Type B pancreatic cell (in vitro differentiated cells): ENCODE measurements at regions not wholly inside any gene's neighbourhood (a gene's known extent, or its start where the extent isn't known, plus 50 kb on each side); places are given as distances from the start of the nearest gene placed in this dataset.

ENCODE experiments used
- DNase-seq: peaks from one replicate; pipeline ENCODE4 v3.0.0; 2021; ENCODE audit warnings: mixed read lengths; ENCODE audit not compliant: unreplicated experiment; ENCODE audit errors: extremely low spot score
- H3K27ac Mint-ChIP-seq: 2 replicates; pipeline ENCODE4 v1.8.0; 2021; ENCODE audit warnings: mild to moderate bottlenecking, mixed read lengths
- H3K27me3 Mint-ChIP-seq: 2 replicates; pipeline ENCODE4 v1.8.0; 2021; ENCODE audit warnings: mixed read lengths
- H3K36me3 Mint-ChIP-seq: 2 replicates; pipeline ENCODE4 v1.8.0; 2021; ENCODE audit warnings: mixed read lengths
- H3K4me1 Mint-ChIP-seq: one replicate; pipeline ENCODE4 v1.8.0; 2021; ENCODE audit warnings: mixed read lengths; ENCODE audit not compliant: unreplicated experiment
- H3K4me3 Mint-ChIP-seq: 2 replicates; pipeline ENCODE4 v1.8.0; 2021; ENCODE audit warnings: mild to moderate bottlenecking, mixed read lengths
- H3K9me3 Mint-ChIP-seq: 2 replicates; pipeline ENCODE4 v1.8.0; 2021; ENCODE audit warnings: mixed read lengths
- TF ChIP-seq, protein P1 (sequence below): fragments of 200-600 bp; sonication (generic); conservative IDR thresholded peaks from 2 replicates; pipeline ENCODE4 v1.5.0; 2021; ENCODE audit warnings: antibody characterized with exemption, mild to moderate bottlenecking

GRCh38 chr2:54385271-54385670 lies 70.9 kb upstream of the SPTBN1 start:
- Mint-ChIP-seq H3K36me3 (no peaks in the 10 kb centered on the region), H3K9me3 (no peaks in the 10 kb centered on the region), H3K27me3 (no peaks in the 10 kb centered on the region), H3K4me3 (no peak overlapping the region), H3K4me1 (peaks cover 25% of the 10 kb centered on the region), H3K27ac (no peak overlapping the region)
- DNase-seq: no peak
- TF ChIP-seq, protein P1, sequence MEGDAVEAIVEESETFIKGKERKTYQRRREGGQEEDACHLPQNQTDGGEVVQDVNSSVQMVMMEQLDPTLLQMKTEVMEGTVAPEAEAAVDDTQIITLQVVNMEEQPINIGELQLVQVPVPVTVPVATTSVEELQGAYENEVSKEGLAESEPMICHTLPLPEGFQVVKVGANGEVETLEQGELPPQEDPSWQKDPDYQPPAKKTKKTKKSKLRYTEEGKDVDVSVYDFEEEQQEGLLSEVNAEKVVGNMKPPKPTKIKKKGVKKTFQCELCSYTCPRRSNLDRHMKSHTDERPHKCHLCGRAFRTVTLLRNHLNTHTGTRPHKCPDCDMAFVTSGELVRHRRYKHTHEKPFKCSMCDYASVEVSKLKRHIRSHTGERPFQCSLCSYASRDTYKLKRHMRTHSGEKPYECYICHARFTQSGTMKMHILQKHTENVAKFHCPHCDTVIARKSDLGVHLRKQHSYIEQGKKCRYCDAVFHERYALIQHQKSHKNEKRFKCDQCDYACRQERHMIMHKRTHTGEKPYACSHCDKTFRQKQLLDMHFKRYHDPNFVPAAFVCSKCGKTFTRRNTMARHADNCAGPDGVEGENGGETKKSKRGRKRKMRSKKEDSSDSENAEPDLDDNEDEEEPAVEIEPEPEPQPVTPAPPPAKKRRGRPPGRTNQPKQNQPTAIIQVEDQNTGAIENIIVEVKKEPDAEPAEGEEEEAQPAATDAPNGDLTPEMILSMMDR: no peak

DNA sequence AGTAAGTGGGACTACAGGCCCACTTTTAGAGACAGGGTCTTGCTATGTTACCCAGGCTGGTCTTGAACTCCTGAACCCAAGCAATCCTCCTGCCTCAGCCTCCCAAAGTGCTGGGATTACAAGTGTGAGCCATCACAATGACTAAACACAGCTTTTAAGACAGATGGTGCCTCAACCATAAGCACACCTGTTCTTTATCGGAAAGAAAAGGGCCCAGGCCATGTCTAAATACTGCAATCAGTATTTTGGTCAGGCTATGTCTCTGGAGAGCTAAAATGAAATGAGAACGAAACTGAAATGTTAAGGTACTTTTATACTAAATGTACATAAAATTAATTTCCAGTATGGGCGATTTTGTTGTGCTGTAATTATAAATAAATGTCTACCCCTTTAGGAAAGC lies 69.5 kb upstream of the SPTBN1 start:
- Mint-ChIP-seq H3K27me3 (no peaks in the 10 kb centered on the region), H3K27ac (no peak overlapping the region)
- DNase-seq: no peak

DNA sequence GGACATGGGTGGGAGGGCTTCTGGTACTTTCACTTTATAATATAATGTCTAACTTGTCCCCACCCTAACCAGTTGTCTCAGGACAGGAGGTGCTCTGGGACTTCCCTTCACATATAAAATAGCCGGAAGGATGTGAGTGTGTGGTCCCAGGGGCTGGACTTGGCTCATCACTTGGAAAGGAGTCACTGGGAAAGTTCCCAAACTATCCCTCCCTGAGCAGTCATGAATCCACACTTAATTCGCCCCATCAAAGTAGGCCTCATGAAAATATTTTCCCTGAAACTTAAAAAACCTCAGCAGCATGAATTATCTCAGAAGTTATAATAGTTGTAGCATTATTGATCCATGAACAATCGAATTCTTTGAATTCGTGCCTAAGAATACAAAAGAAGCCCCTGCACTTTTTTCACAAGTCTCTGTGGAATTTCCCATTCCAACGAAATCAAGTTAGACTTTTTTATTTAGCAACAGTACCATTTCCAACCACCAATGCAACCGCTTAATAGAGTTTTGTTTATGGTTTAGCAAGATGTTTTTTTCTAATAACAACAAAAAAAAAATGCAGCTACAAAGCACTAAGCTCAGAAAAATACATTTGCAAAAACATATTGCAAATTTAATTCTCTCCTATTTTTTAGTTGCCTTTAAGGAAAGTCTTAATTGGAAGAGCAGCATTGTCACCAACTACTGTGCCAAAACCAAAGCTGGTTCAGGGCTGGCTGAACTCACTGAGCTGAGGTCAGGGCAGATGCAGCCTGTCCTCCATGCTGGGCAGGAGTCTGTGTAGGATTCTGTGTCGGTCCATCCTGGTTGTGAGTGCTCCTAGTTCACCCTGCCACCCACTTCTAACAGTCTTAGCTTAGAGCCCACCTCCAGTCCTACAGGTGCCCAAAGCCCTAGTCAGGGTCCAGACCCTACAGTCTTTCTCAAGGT lies 68.8 kb upstream of the SPTBN1 start:
- H3K9me3 Mint-ChIP-seq: no peaks in the 10 kb centered on the region
- no peaks in the 10 kb centered on the region for H3K36me3 Mint-ChIP-seq
- no peaks in the 10 kb centered on the region for H3K27me3 Mint-ChIP-seq
- no peak overlapping the region for H3K27ac Mint-ChIP-seq
- TF ChIP-seq, protein P1: peak; percentile 66
- no peak overlapping the region for H3K4me3 Mint-ChIP-seq
- no peak for DNase-seq
- H3K4me1 Mint-ChIP-seq: peaks cover 15% of the 10 kb centered on the region

More for the DNA sequence above, 69.5 kb upstream of the SPTBN1 start:
- no peaks in the 10 kb centered on the region for H3K9me3 Mint-ChIP-seq
- no peaks in the 10 kb centered on the region for H3K36me3 Mint-ChIP-seq
- peaks cover 15% of the 10 kb centered on the region for H3K4me1 Mint-ChIP-seq
- TF ChIP-seq, protein P1: no peak
- no peak overlapping the region for H3K4me3 Mint-ChIP-seq

DNA sequence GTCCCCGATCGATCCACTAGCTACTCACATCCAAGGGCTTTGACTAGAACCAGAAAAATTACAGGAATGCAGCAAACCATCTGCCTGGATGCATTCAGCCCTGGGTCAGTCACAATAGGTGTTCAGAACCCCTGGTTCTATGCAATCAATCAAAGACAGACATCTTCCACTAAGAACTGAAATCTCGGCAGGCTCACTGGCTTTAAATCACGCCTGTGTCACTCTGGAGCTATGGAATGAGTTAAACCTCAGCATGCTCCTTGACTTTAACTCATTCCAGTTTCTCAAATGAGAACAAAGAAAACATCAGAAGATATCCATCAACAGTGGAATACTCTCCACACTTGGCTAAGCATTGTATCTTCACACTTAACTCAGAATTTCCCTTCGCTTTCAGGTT lies 68.1 kb upstream of the SPTBN1 start:
- Mint-ChIP-seq H3K36me3 (no peaks in the 10 kb centered on the region), H3K27ac (no peak overlapping the region), H3K27me3 (no peaks in the 10 kb centered on the region), H3K9me3 (no peaks in the 10 kb centered on the region), H3K4me3 (no peak overlapping the region), H3K4me1 (peaks cover 15% of the 10 kb centered on the region)
- TF ChIP-seq, protein P1: no peak
- no peak for DNase-seq

- TF ChIP-seq, protein P1: no peak
- H3K9me3 Mint-ChIP-seq: no peaks in the 10 kb centered on the region
- H3K4me1 Mint-ChIP-seq: peaks cover 5% of the 10 kb centered on the region
- H3K4me3 Mint-ChIP-seq: no peak overlapping the region
- H3K36me3 Mint-ChIP-seq: no peaks in the 10 kb centered on the region
- DNase-seq: no peak
- H3K27me3 Mint-ChIP-seq: no peaks in the 10 kb centered on the region
- no peak overlapping the region for H3K27ac Mint-ChIP-seq
Observed at GRCh38 chr2:54392555-54393324, 63.4 kb upstream of the SPTBN1 start.
